Fibroblast of lung (primary cell): ENCODE measurements at regions not wholly inside any gene's neighbourhood (a gene's known extent, or its start where the extent isn't known, plus 50 kb on each side); places are given as distances from the start of the nearest gene placed in this dataset.

Experiments used
- DNase-seq, 2 donors: peaks; one replicate each; pipeline versions ENCODE4 v3.0.0 to v3.0.0-alpha.2; 2010; ENCODE audit warnings: low read depth in 2 of 2
- H2AFZ ChIP-seq: 2 replicates; pipeline ENCODE4 v1.5.1; 2012; ENCODE audit warnings: low read length, control low read depth, inconsistent platforms
- H3K27ac ChIP-seq: 2 replicates; pipeline ENCODE4 v1.5.1; 2011; ENCODE audit warnings: low read length, control low read depth; ENCODE audit not compliant: insufficient read depth
- H3K27me3 ChIP-seq: 2 replicates; pipeline ENCODE4 v1.5.1; 2011; ENCODE audit warnings: mild to moderate bottlenecking, low read length; ENCODE audit not compliant: control insufficient read depth, insufficient read depth
- H3K36me3 ChIP-seq: 2 replicates; pipeline ENCODE4 v1.5.1; 2011; ENCODE audit warnings: low read length; ENCODE audit not compliant: control insufficient read depth, insufficient read depth
- H3K4me1 ChIP-seq: 2 replicates; pipeline ENCODE4 v1.5.1; 2011; ENCODE audit warnings: low read length; ENCODE audit not compliant: control insufficient read depth, insufficient read depth; ENCODE audit errors: extremely low read depth
- H3K4me2 ChIP-seq: 2 replicates; pipeline ENCODE4 v1.5.1; 2011; ENCODE audit warnings: low read length, control low read depth; ENCODE audit not compliant: insufficient read depth; ENCODE audit errors: extremely low read depth
- H3K4me3 ChIP-seq, 4 experiments: fragments of 200-600 bp in 1 of 4; sonication (generic) in 1 of 4; replicated peaks in 1 of 4; 2 replicates each; pipeline ENCODE4 v1.5.1; 2011 to 2016; ENCODE audit warnings: low read length in 4 of 4, low read depth in 3 of 4, mild to moderate bottlenecking in 3 of 4, control low read depth in 2 of 4, inconsistent platforms in 1 of 4, mixed read lengths in 1 of 4; ENCODE audit not compliant: insufficient read depth in 1 of 4; ENCODE audit errors: control extremely low read depth in 1 of 4
- H3K79me2 ChIP-seq: 2 replicates; pipeline ENCODE4 v1.5.1; 2012; ENCODE audit warnings: mild to moderate bottlenecking, low read length, inconsistent platforms; ENCODE audit not compliant: control insufficient read depth, insufficient read depth
- H3K9ac ChIP-seq: 2 replicates; pipeline ENCODE4 v1.5.1; 2011; ENCODE audit warnings: mild to moderate bottlenecking, low read length, control low read depth; ENCODE audit not compliant: insufficient read depth
- H3K9me3 ChIP-seq: 2 replicates; pipeline ENCODE4 v1.5.1; 2012; ENCODE audit warnings: low read depth, low read length; ENCODE audit not compliant: control insufficient read depth, insufficient read depth
- H4K20me1 ChIP-seq: 2 replicates; pipeline ENCODE4 v1.5.1; 2011; ENCODE audit warnings: low read length; ENCODE audit not compliant: control insufficient read depth, insufficient read depth; ENCODE audit errors: extremely low read depth
- EZH2 ChIP-seq: IDR thresholded peaks from 2 replicates; pipeline ENCODE4 v1.5.1; 2012; ENCODE audit warnings: low read length, control low read depth, mild to moderate bottlenecking; ENCODE audit errors: missing control alignments
- TF ChIP-seq, protein P1 (sequence below), 2 donors: IDR thresholded peaks in 1 of 2; conservative IDR thresholded peaks in 1 of 2; 1 replicate in 1 of 2; 2 replicates in 1 of 2; pipeline ENCODE4 v1.5.1; 2011 to 2012; ENCODE audit warnings: low read length in 2 of 2, control low read depth in 1 of 2, inconsistent platforms in 1 of 2, low read depth in 1 of 2, mild to moderate bottlenecking in 1 of 2

DNA sequence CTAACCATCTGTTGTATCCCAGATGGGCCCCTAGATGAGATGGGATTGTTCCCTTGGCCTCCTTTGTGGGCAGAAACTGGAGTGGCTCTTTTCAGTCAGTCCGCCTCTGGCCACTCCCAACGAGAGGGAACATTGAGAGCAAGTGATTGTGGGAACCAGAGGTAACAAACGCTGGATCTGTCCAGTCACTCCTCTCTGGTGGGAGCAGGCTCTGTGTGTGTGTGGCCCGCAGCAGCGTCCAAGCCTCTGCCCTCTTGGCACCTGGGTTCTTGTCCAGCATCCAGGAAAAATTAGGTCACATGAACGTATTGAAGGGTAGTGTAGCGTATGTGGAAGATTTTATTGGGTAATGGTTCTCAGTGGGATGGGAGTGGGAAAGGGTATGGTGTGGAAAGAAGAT is 101.9 kb upstream of the COX10 start:
- H3K4me1 ChIP-seq: no peaks in the 10 kb centered on the region
- no peak for TF ChIP-seq EZH2
- TF ChIP-seq, protein P1, sequence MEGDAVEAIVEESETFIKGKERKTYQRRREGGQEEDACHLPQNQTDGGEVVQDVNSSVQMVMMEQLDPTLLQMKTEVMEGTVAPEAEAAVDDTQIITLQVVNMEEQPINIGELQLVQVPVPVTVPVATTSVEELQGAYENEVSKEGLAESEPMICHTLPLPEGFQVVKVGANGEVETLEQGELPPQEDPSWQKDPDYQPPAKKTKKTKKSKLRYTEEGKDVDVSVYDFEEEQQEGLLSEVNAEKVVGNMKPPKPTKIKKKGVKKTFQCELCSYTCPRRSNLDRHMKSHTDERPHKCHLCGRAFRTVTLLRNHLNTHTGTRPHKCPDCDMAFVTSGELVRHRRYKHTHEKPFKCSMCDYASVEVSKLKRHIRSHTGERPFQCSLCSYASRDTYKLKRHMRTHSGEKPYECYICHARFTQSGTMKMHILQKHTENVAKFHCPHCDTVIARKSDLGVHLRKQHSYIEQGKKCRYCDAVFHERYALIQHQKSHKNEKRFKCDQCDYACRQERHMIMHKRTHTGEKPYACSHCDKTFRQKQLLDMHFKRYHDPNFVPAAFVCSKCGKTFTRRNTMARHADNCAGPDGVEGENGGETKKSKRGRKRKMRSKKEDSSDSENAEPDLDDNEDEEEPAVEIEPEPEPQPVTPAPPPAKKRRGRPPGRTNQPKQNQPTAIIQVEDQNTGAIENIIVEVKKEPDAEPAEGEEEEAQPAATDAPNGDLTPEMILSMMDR (conservative IDR thresholded peaks at IDR 0.05 in 1 of 2, IDR thresholded peaks at IDR 0.05 in 1 of 2; ENCODE audit: low read depth in 1 of 2, low read length in 2 of 2): no peak
- no peaks in the 10 kb centered on the region for H3K36me3 ChIP-seq
- no peak overlapping the region for H3K4me3 ChIP-seq
- H3K27ac ChIP-seq: no peak overlapping the region
- H3K79me2 ChIP-seq: no peaks in the 10 kb centered on the region
- DNase-seq: no peak
- H3K9ac ChIP-seq: no peak overlapping the region
- no peaks in the 10 kb centered on the region for H3K27me3 ChIP-seq
- no peaks in the 10 kb centered on the region for H4K20me1 ChIP-seq
- H2AFZ ChIP-seq: no peak overlapping the region
- H3K9me3 ChIP-seq: no peaks in the 10 kb centered on the region
- H3K4me2 ChIP-seq: no peak overlapping the region

DNA sequence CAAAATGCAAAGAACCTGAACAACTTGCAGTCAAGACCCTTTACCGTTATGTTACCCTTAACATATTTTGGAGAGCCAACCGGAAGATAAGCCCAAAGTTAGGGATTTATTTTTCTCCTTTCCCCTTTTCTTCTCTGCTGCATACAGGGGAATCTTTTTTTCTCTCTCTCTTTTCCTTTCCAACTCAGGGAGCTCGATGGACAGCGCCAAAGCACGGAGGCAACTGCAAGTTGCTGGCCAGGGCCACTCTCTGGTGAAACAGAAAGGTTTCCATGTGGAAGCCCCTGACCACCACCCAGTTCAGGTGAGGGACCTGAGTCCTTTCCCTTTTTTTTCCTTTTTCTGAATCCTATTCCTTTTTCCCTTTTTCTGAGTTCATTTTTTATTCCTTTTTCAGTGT is 98.8 kb upstream of the COX10 start:
- Histone ChIP-seq H4K20me1 (no peaks in the 10 kb centered on the region), H3K79me2 (no peaks in the 10 kb centered on the region), H3K27ac (no peak overlapping the region), H2AFZ (no peak overlapping the region), H3K4me3 (no peak overlapping the region), H3K27me3 (no peaks in the 10 kb centered on the region), H3K36me3 (no peaks in the 10 kb centered on the region), H3K9me3 (no peaks in the 10 kb centered on the region), H3K4me1 (no peaks in the 10 kb centered on the region), H3K9ac (no peak overlapping the region), H3K4me2 (no peak overlapping the region)
- TF ChIP-seq, protein P1 (conservative IDR thresholded peaks at IDR 0.05 in 1 of 2, IDR thresholded peaks at IDR 0.05 in 1 of 2; ENCODE audit: low read depth in 1 of 2, low read length in 2 of 2): no peak
- TF ChIP-seq EZH2: no peak
- DNase-seq: no peak

DNA sequence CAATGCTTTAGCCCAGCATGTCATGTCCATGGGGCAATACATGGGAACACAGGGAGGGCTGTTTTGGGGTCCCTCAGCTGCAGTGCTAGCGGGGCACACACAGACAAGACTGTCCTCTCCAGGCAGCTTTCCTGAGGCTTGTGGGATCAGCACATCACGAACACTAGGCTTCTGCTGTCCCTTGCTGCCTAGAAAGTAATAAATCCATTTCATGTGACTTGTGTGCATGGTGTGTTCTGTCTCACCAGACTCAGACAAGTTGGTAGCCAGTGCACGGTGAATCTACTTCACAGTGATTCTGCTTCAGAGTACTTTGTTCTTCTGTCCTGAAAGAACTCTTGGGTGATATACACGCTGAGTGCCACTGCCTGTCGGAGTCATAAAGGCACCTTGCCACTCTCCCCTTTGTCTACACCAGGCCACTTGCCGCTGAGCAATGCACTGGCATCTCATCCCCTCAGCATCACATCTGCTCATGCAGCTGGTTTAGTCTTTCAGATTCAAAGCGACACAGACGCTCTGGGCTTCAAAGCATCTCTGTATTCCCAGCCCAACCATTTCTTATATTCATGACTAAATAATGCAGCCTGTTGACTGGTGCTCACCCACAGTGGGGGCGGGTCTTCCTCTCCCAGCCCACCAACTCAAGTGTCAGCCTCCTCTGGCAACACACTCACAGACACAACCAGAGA is 95.2 kb upstream of the COX10 start:
- Histone ChIP-seq H4K20me1 (no peaks in the 10 kb centered on the region), H3K4me3 (no peak overlapping the region), H2AFZ (no peak overlapping the region), H3K27ac (no peak overlapping the region), H3K4me1 (no peaks in the 10 kb centered on the region), H3K9ac (no peak overlapping the region), H3K9me3 (no peaks in the 10 kb centered on the region), H3K4me2 (no peak overlapping the region), H3K79me2 (no peaks in the 10 kb centered on the region), H3K36me3 (no peaks in the 10 kb centered on the region), H3K27me3 (no peaks in the 10 kb centered on the region)
- no peak for DNase-seq
- TF ChIP-seq, protein P1 (conservative IDR thresholded peaks at IDR 0.05 in 1 of 2, IDR thresholded peaks at IDR 0.05 in 1 of 2; ENCODE audit: low read depth in 1 of 2, low read length in 2 of 2): no peak
- no peak for TF ChIP-seq EZH2
